ENCODE measurements at regions not wholly inside any gene's neighbourhood (a gene's known extent, or its start where the extent isn't known, plus 50 kb on each side); places are given as distances from the start of the nearest gene placed in this dataset.
A peak's percentile ranks its signal among the peaks of the same experiment; 100 is the strongest.

DNA sequence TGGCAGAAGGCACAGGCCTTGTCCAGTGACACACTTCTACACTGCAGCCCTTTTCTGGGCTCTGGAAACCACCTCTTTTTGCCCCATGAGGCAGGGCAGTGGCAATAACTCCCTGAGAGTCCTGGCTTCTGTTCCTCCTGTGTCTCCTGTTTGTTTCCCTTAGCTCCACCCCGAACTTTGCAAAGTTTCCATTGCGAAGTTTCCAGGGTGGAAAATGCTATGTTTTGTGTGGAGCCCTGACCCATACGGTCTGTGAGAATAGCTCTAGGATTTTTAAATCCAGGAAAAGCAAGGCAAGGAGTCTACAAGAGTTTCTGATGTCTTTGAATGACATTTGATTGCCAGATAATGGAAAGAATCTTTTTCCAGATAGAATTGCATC lies 92.2 kb upstream of the AKR1E2 start:
- TF ChIP-seq CTCF (IDR thresholded peaks at IDR 0.05; ENCODE audit: insufficient read depth, low read length), result no peak
- no peak overlapping the region for H3K4me3 ChIP-seq (ENCODE audit: low read depth, low read length)
- no peak for DNase-seq (ENCODE audit: low read depth)

DNA sequence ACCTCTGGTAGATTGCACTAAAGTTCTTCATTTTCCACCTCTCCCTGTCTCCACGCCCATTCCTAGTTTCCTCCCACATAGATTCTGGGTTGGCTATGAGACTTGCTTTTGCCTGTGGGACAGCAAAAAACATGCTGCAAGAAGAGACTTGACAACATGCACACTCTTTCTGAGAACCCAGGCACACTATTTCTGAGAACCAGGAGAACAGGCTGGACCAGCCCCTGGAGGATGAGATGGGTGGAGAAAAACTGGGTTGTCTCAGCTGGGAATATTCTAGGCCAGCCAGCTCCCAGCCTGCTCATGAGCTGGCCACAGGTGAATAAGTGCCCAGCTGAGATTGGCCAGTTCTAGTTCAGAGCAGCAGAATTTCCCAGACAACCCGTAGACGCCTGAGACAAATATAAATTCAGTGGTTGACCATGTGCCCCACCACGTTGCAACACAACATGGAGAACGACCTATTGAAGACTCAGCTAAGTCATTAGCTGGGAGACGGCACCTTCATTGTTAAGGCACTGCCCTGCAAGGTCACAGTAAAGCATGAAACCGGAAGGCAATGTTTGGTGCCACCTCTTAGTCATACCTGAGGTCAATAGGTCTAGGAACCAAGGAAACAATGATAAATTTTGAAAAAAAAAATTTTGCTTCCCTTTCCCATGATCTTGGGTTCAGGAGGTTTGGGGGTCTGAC lies 92.7 kb upstream of the AKR1E2 start:
- DNase-seq (ENCODE audit: low read depth), result no peak
- H3K4me3 ChIP-seq (ENCODE audit: low read depth, low read length), result no peak overlapping the region
- no peak for TF ChIP-seq CTCF (IDR thresholded peaks at IDR 0.05; ENCODE audit: insufficient read depth, low read length)

DNA sequence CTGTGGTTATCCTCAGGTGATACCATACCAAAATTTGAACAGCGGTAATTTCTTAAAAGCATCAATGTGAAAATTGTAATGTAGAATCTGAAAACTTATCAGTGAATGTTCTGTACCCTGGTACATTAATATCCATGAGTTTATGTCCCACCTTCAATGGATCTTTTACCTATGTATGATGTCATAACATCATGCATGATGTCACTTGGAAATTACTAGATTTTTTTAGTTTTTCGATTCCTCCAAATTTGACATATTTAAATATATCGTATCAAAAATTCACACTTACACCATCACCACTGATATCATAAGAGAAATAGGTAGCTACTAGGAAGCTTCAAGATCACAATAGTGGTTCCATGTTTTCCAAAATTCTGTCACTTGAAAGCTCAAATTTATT lies 95.0 kb upstream of the AKR1E2 start:
- TF ChIP-seq CTCF (IDR thresholded peaks at IDR 0.05; ENCODE audit: insufficient read depth, low read length), result no peak
- no peak overlapping the region for H3K4me3 ChIP-seq (ENCODE audit: low read depth, low read length)
- no peak for DNase-seq (ENCODE audit: low read depth)

DNA sequence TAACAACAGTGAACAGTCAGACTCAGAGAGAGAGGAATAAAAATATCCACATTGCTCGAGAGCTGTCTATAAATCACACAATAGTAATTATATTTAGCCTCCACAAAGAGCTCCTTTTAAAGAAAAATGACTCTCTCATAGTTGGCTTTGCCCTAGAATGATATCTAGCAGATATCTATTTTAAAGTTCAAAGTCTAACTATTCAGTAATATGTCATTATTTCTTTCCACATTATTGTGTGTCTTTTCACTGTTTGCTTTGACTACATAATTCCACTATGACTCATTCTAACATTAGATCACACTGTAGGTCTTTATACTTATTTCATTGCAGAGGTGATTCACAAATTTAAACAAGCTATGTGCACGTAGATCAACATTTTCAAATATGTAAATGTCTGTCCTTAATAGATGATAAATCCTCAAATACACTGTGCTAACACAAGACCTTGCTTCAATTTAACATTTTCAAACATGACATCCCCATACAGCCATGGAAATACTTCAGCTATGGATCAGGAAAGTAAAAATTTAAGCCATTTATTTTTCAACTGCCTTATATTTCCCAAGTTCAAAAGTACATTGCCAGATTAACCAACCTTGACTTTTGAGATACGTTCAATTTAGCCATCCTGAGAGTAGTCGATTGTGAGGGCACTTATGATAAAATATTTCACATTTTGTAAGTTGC lies 99.9 kb upstream of the AKR1E2 start:
- DNase-seq (ENCODE audit: low read depth), result peak; percentile 81
- no peak overlapping the region for H3K4me3 ChIP-seq (ENCODE audit: low read depth, low read length)
- no peak for TF ChIP-seq CTCF (IDR thresholded peaks at IDR 0.05; ENCODE audit: insufficient read depth, low read length)

GRCh38 chr10:4723860-4724259 lies 102.1 kb upstream of the AKR1E2 start:
- TF ChIP-seq CTCF (IDR thresholded peaks at IDR 0.05; ENCODE audit: insufficient read depth, low read length), result no peak
- DNase-seq (ENCODE audit: low read depth), result no peak
- no peak overlapping the region for H3K4me3 ChIP-seq (ENCODE audit: low read depth, low read length)

- H3K4me3 ChIP-seq (ENCODE audit: low read depth, low read length), result no peak overlapping the region
- DNase-seq (ENCODE audit: low read depth), result peak; percentile 80
- TF ChIP-seq CTCF (IDR thresholded peaks at IDR 0.05; ENCODE audit: insufficient read depth, low read length), result no peak
These were observed 103.8 kb upstream of the AKR1E2 start for GRCh38 chr10:4721999-4722753.

Measured in fibroblast of the aortic adventitia (primary cell).